Keratinocyte (primary cell): ENCODE measurements at regions not wholly inside any gene's neighbourhood (a gene's known extent, or its start where the extent isn't known, plus 50 kb on each side); places are given as distances from the start of the nearest gene placed in this dataset.

Experiments used
- EZH2 ChIP-seq: IDR thresholded peaks from one replicate; pipeline ENCODE4 v1.6.1; 2012; ENCODE audit warnings: inconsistent platforms, mild to moderate bottlenecking, low read length, moderate library complexity
- TF ChIP-seq, protein P1 (sequence below), 3 experiments: IDR thresholded peaks in 1 of 3; conservative IDR thresholded peaks in 1 of 3; optimal IDR thresholded peaks in 1 of 3; 2 replicates in 2 of 3; 3 replicates in 1 of 3; pipeline versions ENCODE3 to v1.5.1; 2011; ENCODE audit warnings: low read length in 3 of 3, mild to moderate bottlenecking in 3 of 3, moderate library complexity in 2 of 3, control low read depth in 1 of 3, inconsistent platforms in 1 of 3; ENCODE audit not compliant: insufficient read depth in 2 of 3; ENCODE audit errors: extremely low read depth in 1 of 3

DNA sequence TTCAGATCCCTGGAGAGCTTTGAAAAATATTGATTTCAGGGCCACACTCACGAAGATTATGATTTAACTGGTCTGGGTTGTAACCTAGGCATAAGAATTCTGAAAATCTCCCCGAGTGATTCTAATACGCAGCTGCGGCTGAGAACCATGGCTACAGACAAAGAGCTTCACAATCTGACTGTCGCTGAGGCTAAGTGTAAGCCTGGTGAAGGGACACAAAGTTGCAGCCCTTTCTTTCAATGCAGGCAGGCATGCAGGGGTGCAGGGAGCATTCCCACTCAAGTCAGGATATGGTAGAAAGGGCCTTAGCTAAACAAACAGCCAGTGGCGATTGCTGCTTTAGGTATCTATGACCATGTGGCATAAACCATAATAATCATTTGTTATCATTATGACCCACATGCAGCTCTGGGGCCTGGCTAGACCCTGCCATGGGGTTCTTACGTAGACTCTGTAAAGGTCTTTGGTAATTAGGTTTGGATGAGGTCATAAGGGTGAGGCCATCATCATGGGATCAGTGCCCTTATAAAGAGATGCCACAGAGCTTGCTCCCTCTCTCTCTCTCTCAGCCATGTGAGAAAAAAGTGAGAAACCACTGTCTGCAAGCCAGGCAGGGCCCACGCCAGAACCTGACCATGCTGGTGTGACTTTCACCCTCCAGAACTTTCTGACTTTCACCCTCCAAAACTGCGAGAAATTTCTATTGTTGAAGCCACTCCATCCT lies 88.4 kb upstream of the LANCL2 start:
- TF ChIP-seq, protein P1, sequence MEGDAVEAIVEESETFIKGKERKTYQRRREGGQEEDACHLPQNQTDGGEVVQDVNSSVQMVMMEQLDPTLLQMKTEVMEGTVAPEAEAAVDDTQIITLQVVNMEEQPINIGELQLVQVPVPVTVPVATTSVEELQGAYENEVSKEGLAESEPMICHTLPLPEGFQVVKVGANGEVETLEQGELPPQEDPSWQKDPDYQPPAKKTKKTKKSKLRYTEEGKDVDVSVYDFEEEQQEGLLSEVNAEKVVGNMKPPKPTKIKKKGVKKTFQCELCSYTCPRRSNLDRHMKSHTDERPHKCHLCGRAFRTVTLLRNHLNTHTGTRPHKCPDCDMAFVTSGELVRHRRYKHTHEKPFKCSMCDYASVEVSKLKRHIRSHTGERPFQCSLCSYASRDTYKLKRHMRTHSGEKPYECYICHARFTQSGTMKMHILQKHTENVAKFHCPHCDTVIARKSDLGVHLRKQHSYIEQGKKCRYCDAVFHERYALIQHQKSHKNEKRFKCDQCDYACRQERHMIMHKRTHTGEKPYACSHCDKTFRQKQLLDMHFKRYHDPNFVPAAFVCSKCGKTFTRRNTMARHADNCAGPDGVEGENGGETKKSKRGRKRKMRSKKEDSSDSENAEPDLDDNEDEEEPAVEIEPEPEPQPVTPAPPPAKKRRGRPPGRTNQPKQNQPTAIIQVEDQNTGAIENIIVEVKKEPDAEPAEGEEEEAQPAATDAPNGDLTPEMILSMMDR (optimal IDR thresholded peaks at IDR 0.05 in 1 of 3, IDR thresholded peaks at IDR 0.05 in 1 of 3, conservative IDR thresholded peaks at IDR 0.05 in 1 of 3; ENCODE audit: extremely low read depth in 1 of 3, insufficient read depth in 2 of 3, low read length in 3 of 3): no peak
- TF ChIP-seq EZH2: no peak
